Ishikawa (cell line): ENCODE measurements at regions not wholly inside any gene's neighbourhood (a gene's known extent, or its start where the extent isn't known, plus 50 kb on each side); places are given as distances from the start of the nearest gene placed in this dataset.

Experiments used
- CEBPB ChIP-seq: IDR thresholded peaks from 2 replicates; pipeline ENCODE4 v1.6.1; 2012
- CREB1 ChIP-seq: IDR thresholded peaks from 2 replicates; pipeline ENCODE4 v1.6.1; 2012; ENCODE audit warnings: low read depth
- EGR1 ChIP-seq: IDR thresholded peaks from 2 replicates; pipeline ENCODE4 v1.6.1; 2012
- EP300 ChIP-seq: IDR thresholded peaks from 2 replicates; pipeline ENCODE4 v1.6.1; 2012; ENCODE audit warnings: borderline replicate concordance
- FOXM1 ChIP-seq: IDR thresholded peaks from 2 replicates; pipeline ENCODE4 v1.6.1; 2012; ENCODE audit warnings: low read depth, borderline replicate concordance
- MAX ChIP-seq: IDR thresholded peaks from 2 replicates; pipeline ENCODE4 v1.6.1; 2012
- NFIC ChIP-seq: IDR thresholded peaks from 2 replicates; pipeline ENCODE4 v1.6.1; 2012
- RAD21 ChIP-seq: IDR thresholded peaks from 2 replicates; pipeline ENCODE4 v1.6.1; 2012; ENCODE audit warnings: low read depth
- REST ChIP-seq: IDR thresholded peaks from 2 replicates; pipeline ENCODE4 v1.6.1; 2012; ENCODE audit warnings: low read depth, mild to moderate bottlenecking
- TAF1 ChIP-seq: IDR thresholded peaks from 2 replicates; pipeline ENCODE4 v1.6.1; 2012; ENCODE audit warnings: low read depth, mild to moderate bottlenecking
- TCF12 ChIP-seq: IDR thresholded peaks from 2 replicates; pipeline ENCODE4 v1.6.1; 2012; ENCODE audit warnings: low read depth
- TEAD4 ChIP-seq: IDR thresholded peaks from 2 replicates; pipeline ENCODE4 v1.6.1; 2012
- USF1 ChIP-seq: IDR thresholded peaks from 2 replicates; pipeline ENCODE4 v1.6.1; 2012
- YY1 ChIP-seq: IDR thresholded peaks from 2 replicates; pipeline ENCODE4 v1.6.1; 2012; ENCODE audit warnings: low read depth
- ZBTB7A ChIP-seq: IDR thresholded peaks from 2 replicates; pipeline ENCODE4 v1.6.1; 2012; ENCODE audit warnings: low read depth

GRCh38 chr4:179738822-179739221 lies 2296.6 kb upstream of the AGA start:
- TF ChIP-seq RAD21 (no peak), FOXM1 (no peak), YY1 (no peak), TCF12 (no peak), TAF1 (no peak), USF1 (no peak), EGR1 (no peak), REST (no peak), TEAD4 (no peak), CEBPB (no peak), EP300 (no peak), NFIC (no peak), CREB1 (no peak), MAX (no peak)

- TF ChIP-seq TAF1: no peak
- no peak for TF ChIP-seq TCF12
- TF ChIP-seq TEAD4: no peak
- TF ChIP-seq ZBTB7A: no peak
- no peak for TF ChIP-seq RAD21
- no peak for TF ChIP-seq CEBPB
- TF ChIP-seq USF1: no peak
- TF ChIP-seq YY1: no peak
- TF ChIP-seq EP300: no peak
- TF ChIP-seq FOXM1: no peak
- no peak for TF ChIP-seq NFIC
- no peak for TF ChIP-seq CREB1
- no peak for TF ChIP-seq EGR1
- TF ChIP-seq MAX: no peak
- no peak for TF ChIP-seq REST
Measured at GRCh38 chr4:179747218-179747910, 2305.1 kb upstream of the AGA start.

- TF ChIP-seq RAD21: no peak
- no peak for TF ChIP-seq REST
- TF ChIP-seq ZBTB7A: no peak
- no peak for TF ChIP-seq CEBPB
- TF ChIP-seq MAX: no peak
- no peak for TF ChIP-seq FOXM1
- no peak for TF ChIP-seq USF1
- TF ChIP-seq NFIC: no peak
- TF ChIP-seq TCF12: no peak
- TF ChIP-seq EGR1: no peak
- no peak for TF ChIP-seq EP300
- TF ChIP-seq TEAD4: no peak
- no peak for TF ChIP-seq YY1
- no peak for TF ChIP-seq TAF1
Measured at GRCh38 chr4:179748837-179749236, 2306.6 kb upstream of the AGA start.

- no peak for TF ChIP-seq FOXM1
- TF ChIP-seq TEAD4: no peak
- no peak for TF ChIP-seq TCF12
- no peak for TF ChIP-seq CEBPB
- TF ChIP-seq NFIC: no peak
- TF ChIP-seq ZBTB7A: no peak
- no peak for TF ChIP-seq MAX
- no peak for TF ChIP-seq CREB1
- no peak for TF ChIP-seq RAD21
- TF ChIP-seq YY1: no peak
- TF ChIP-seq USF1: no peak
- no peak for TF ChIP-seq REST
- no peak for TF ChIP-seq EGR1
- TF ChIP-seq EP300: no peak
- no peak for TF ChIP-seq TAF1
Measured at GRCh38 chr4:179750374-179750773, 2308.1 kb upstream of the AGA start.
